DMS153 treated with DMSO at 0.1 percent for 48 hours (cell line): ENCODE measurements at regions not wholly inside any gene's neighbourhood (a gene's known extent, or its start where the extent isn't known, plus 50 kb on each side); places are given as distances from the start of the nearest gene placed in this dataset.
"Not testable (repeated sequence)": the region's sequence is repeated elsewhere in the genome, so short reads cannot be mapped to it uniquely, and the experiment has no call there.

Experiments used
- DNase-seq: peaks from one replicate; lab custom pipeline; 2025; ENCODE audit not compliant: unreplicated experiment; lab: John Stamatoyannopoulos, UW

GRCh38 chr1:57532299-57532698 lies 108.4 kb upstream of the DAB1 start:
- no peak for DNase-seq

GRCh38 chr1:57530911-57531260 lies 107.0 kb upstream of the DAB1 start:
- DNase-seq, result not testable (repeated sequence)

GRCh38 chr1:57530206-57530910 lies 106.5 kb upstream of the DAB1 start:
- DNase-seq, result no peak

- DNase-seq, result no peak
These were observed 98.7 kb upstream of the DAB1 start for GRCh38 chr1:57522575-57522974.

- DNase-seq, result no peak
These were observed 97.1 kb upstream of the DAB1 start for GRCh38 chr1:57520743-57521515.

- DNase-seq, result no peak
These were observed 94.6 kb upstream of the DAB1 start for GRCh38 chr1:57518496-57518895.

GRCh38 chr1:57517587-57518374 lies 93.9 kb upstream of the DAB1 start:
- no peak for DNase-seq

GRCh38 chr1:57512386-57512785 lies 88.5 kb upstream of the DAB1 start:
- no peak for DNase-seq

- no peak for DNase-seq
These were observed 83.1 kb upstream of the DAB1 start for GRCh38 chr1:57506941-57507340.

- DNase-seq, result no peak
These were observed 79.5 kb upstream of the DAB1 start for GRCh38 chr1:57503337-57503736.

GRCh38 chr1:57500136-57500830 lies 76.4 kb upstream of the DAB1 start:
- DNase-seq, result no peak

- DNase-seq, result no peak
These were observed 70.7 kb upstream of the DAB1 start for GRCh38 chr1:57494530-57495079.

- DNase-seq, result no peak
These were observed 68.8 kb upstream of the DAB1 start for GRCh38 chr1:57492586-57493226.

- DNase-seq, result no peak
These were observed 65.6 kb upstream of the DAB1 start for GRCh38 chr1:57489358-57490036.

- no peak for DNase-seq
These were observed 61.8 kb upstream of the DAB1 start for GRCh38 chr1:57485643-57486042.

- DNase-seq, result no peak
These were observed 60.1 kb upstream of the DAB1 start for GRCh38 chr1:57483954-57484353.

GRCh38 chr1:57479471-57479870 lies 55.6 kb upstream of the DAB1 start:
- no peak for DNase-seq

- no peak for DNase-seq
These were observed 51.5 kb upstream of the DAB1 start for GRCh38 chr1:57475366-57475765.

- no peak for DNase-seq
These were observed 50.4 kb upstream of the DAB1 start for GRCh38 chr1:57474137-57474750.
